Mucosa of descending colon (tissue), 3 donors: ENCODE measurements at regions not wholly inside any gene's neighbourhood (a gene's known extent, or its start where the extent isn't known, plus 50 kb on each side); places are given as distances from the start of the nearest gene placed in this dataset.

ENCODE experiments used
- ATAC-seq: fragments of 200-7000 bp; cut with Tn5 transposase; one replicate; pipeline ENCODE4 v1.9.1; 2020; ENCODE audit warnings: mild to moderate bottlenecking, moderate library complexity
- DNase-seq, 3 donors: peaks; one replicate each; pipeline ENCODE4 v3.0.0-alpha.2; 2020
- H3K36me3 ChIP-seq: fragments of 200-600 bp; one replicate; pipeline ENCODE4 v1.8.0; 2021; ENCODE audit warnings: low read depth, mild to moderate bottlenecking
- H3K4me1 ChIP-seq: fragments of 200-600 bp; one replicate; pipeline ENCODE4 v1.8.0; 2021; ENCODE audit warnings: low read depth, mild to moderate bottlenecking
- H3K4me3 ChIP-seq: fragments of 200-600 bp; one replicate; pipeline ENCODE4 v1.8.0; 2021; ENCODE audit warnings: mild to moderate bottlenecking
- H3K9me3 ChIP-seq: fragments of 200-600 bp; one replicate; pipeline ENCODE4 v1.8.0; 2021; ENCODE audit warnings: mild to moderate bottlenecking
- intact Hi-C, 2 donors: fragments of 100-400 bp; cut with DNase I in 1 of 2; cut with micrococcal nuclease in 1 of 2; formaldehyde crosslinking; loops; one replicate each; pipeline versions ENCODE4 v1.11.0 to v1.11.1; 2022; cut with DNase I, micrococcal nuclease
- TF ChIP-seq, protein P1 (sequence below): fragments of 200-600 bp; IDR thresholded peaks from one replicate; pipeline ENCODE4 v1.8.0; 2022; ENCODE audit warnings: antibody characterized with exemption, mild to moderate bottlenecking
- donor health status: DM: no; HTN: no; CAD: no; lungs with moderate emphysema.
- donor health status: DM: no; HTN: no; CAD: no.
- donor health status: DM: no; HTN: yes; CAD: no.

- TF ChIP-seq, protein P1, sequence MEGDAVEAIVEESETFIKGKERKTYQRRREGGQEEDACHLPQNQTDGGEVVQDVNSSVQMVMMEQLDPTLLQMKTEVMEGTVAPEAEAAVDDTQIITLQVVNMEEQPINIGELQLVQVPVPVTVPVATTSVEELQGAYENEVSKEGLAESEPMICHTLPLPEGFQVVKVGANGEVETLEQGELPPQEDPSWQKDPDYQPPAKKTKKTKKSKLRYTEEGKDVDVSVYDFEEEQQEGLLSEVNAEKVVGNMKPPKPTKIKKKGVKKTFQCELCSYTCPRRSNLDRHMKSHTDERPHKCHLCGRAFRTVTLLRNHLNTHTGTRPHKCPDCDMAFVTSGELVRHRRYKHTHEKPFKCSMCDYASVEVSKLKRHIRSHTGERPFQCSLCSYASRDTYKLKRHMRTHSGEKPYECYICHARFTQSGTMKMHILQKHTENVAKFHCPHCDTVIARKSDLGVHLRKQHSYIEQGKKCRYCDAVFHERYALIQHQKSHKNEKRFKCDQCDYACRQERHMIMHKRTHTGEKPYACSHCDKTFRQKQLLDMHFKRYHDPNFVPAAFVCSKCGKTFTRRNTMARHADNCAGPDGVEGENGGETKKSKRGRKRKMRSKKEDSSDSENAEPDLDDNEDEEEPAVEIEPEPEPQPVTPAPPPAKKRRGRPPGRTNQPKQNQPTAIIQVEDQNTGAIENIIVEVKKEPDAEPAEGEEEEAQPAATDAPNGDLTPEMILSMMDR = no peak
- no peak for ATAC-seq
- Histone ChIP-seq H3K36me3 (no peaks in the 10 kb centered on the region), H3K9me3 (peaks cover 4% of the 10 kb centered on the region), H3K4me1 (no peaks in the 10 kb centered on the region), H3K4me3 (no peak overlapping the region)
- intact Hi-C loops = no loop called here
- no peak for DNase-seq
Observed at GRCh38 chr1:224865510-224865909, 64.0 kb upstream of the DNAH14 start.

DNA sequence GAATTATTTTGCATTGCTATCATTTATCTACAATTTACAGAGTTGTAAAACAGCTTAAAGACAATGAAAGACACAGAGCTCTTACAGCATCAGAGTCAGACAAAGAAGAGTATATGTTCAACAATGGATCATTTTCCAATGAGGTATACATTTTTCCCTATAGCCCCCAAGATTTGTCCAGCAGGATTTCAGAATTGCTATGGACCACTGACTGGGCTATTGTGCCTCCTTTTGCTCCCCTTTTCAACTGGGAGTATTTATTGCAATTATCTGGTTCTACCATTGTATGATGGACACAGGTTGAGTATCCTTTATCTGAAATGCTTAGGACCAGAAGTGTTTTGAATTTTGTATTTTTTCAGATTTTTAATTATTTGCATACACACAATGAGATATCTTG is 62.5 kb upstream of the DNAH14 start:
- intact Hi-C loops = no loop called here
- Histone ChIP-seq H3K4me1 (no peaks in the 10 kb centered on the region), H3K36me3 (no peaks in the 10 kb centered on the region), H3K9me3 (peaks cover 4% of the 10 kb centered on the region), H3K4me3 (no peak overlapping the region)
- no peak for ATAC-seq
- TF ChIP-seq, protein P1 = no peak
- DNase-seq = no peak

DNA sequence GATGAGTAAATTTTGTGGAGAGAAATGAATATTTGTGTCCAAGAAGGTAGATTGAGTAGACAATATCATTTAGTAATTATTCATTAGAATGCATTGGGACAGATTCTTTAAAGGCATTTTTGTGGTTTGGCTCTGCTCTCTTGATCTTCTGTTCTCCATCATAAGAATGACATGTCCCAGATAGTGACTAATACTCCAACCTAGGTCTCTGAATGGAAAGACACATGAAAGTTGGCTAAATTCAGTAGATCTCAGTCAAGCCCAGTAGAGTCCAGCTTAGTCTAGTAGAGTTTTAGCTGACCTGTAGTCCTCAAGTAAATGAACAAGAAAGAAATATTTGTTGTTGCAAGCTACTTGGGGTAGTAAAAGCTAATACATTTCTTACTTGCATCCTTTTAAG is 61.8 kb upstream of the DNAH14 start:
- TF ChIP-seq, protein P1 = no peak
- Histone ChIP-seq H3K36me3 (no peaks in the 10 kb centered on the region), H3K4me3 (no peak overlapping the region), H3K4me1 (no peaks in the 10 kb centered on the region), H3K9me3 (peaks cover 4% of the 10 kb centered on the region)
- DNase-seq (no peak), ATAC-seq (no peak)
- intact Hi-C loops = no loop called here

DNA sequence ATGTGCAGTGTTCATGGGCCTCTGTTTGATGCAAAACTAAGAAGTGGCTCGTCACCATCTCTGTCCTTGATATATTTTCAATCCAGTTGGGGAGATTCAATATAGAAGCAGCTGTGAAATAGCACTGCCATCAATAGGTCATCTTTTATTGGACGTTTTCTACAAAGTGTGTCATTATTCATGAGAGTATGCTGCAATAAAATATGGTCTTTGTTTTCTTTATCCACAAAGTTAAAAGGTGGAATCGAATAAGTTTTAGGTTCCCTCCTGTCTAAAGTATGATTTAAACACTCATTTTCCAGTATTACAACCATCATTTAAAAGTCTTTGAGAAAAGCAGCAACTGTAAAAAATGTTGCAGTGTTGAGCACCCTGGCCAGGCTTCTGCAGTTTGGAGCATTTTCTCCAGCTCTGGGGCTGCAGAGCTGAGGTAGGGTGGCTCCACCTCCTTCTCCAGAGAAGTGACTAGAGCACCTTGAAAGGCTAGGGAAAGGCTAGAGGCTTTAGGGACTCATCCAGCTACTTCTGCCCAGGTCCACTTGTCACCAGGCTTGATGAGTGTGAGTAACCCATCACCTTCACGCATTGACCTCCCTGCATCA is 56.5 kb upstream of the DNAH14 start:
- no peaks in the 10 kb centered on the region for H3K9me3 ChIP-seq
- no peaks in the 10 kb centered on the region for H3K36me3 ChIP-seq
- no peak overlapping the region for H3K4me3 ChIP-seq
- H3K4me1 ChIP-seq = no peaks in the 10 kb centered on the region
- DNase-seq = no peak
- peak; percentile 25 for ATAC-seq
- TF ChIP-seq, protein P1 = no peak
- intact Hi-C loops = no loop called here

GRCh38 chr1:224873434-224874369 is 55.8 kb upstream of the DNAH14 start:
- peak in 1 of 3 donors; percentile 16 for DNase-seq
- no peaks in the 10 kb centered on the region for H3K36me3 ChIP-seq
- peak; percentile 68 for ATAC-seq
- intact Hi-C loops = no loop called here
- H3K9me3 ChIP-seq = no peaks in the 10 kb centered on the region
- TF ChIP-seq, protein P1 = no peak
- no peak overlapping the region for H3K4me3 ChIP-seq
- H3K4me1 ChIP-seq = no peaks in the 10 kb centered on the region
